Upper lobe of left lung (tissue), 6 donors: ENCODE measurements at regions not wholly inside any gene's neighbourhood (a gene's known extent, or its start where the extent isn't known, plus 50 kb on each side); places are given as distances from the start of the nearest gene placed in this dataset.

Source experiments
- ATAC-seq, 2 donors: fragments of 200-7000 bp; cut with Tn5 transposase; one replicate each; pipeline ENCODE4 v1.9.1; 2022; ENCODE audit warnings: mild to moderate bottlenecking in 2 of 2, moderate library complexity in 2 of 2; ENCODE audit not compliant: low FRiP score in 2 of 2
- DNase-seq, 2 donors: peaks; one replicate each; pipeline ENCODE4 v3.0.0-alpha.2; 2019 to 2020
- H3K27ac ChIP-seq, 4 donors: fragments of 200-600 bp; sonication (generic); one replicate each; pipeline ENCODE4 v1.5.1; 2016 to 2019
- H3K27me3 ChIP-seq, 4 donors: fragments of 200-600 bp; sonication (generic); one replicate each; pipeline ENCODE4 v1.5.1; 2017 to 2019
- H3K36me3 ChIP-seq, 4 donors: fragments of 200-600 bp; sonication (generic); one replicate each; pipeline ENCODE4 v1.5.1; 2016 to 2019
- H3K4me1 ChIP-seq, 4 donors: fragments of 200-600 bp; sonication (generic); one replicate each; pipeline ENCODE4 v1.5.1; 2018 to 2019
- H3K4me3 ChIP-seq, 4 donors: fragments of 200-600 bp; sonication (generic); one replicate each; pipeline ENCODE4 v1.5.1; 2017 to 2019; ENCODE audit warnings: mild to moderate bottlenecking in 2 of 4, moderate library complexity in 1 of 4
- H3K9me3 ChIP-seq, 4 donors: fragments of 200-600 bp; sonication (generic); one replicate each; pipeline ENCODE4 v1.5.1; 2018 to 2019
- EP300 ChIP-seq, 4 donors: sonication (generic); formaldehyde crosslinking; IDR thresholded peaks; one replicate each; pipeline ENCODE4 v1.5.1; 2017; ENCODE audit warnings: antibody characterized with exemption in 4 of 4, control low read depth in 2 of 4
- POLR2A ChIP-seq, 4 donors: fragments of 450-650 bp; IDR thresholded peaks; one replicate each; pipeline ENCODE4 v1.5.1; 2016 to 2017; ENCODE audit warnings: antibody characterized with exemption in 4 of 4, mild to moderate bottlenecking in 2 of 4
- POLR2AphosphoS5 ChIP-seq, 2 donors: sonication (generic); formaldehyde crosslinking; IDR thresholded peaks; one replicate each; pipeline ENCODE4 v1.5.1; 2017; ENCODE audit warnings: antibody characterized with exemption in 2 of 2
- WGBS, 2 donors: methylation state at CpG; one replicate each; pipeline ENCODE4 v1.1.5; 2017 to 2018; 5-methylcytosine and 5-hydroxymethylcytosine counted together
- TF ChIP-seq, protein P1 (sequence below), 6 experiments: fragments of 450-650 bp in 4 of 6; fragments of 200-600 bp in 2 of 6; sonication (generic) in 2 of 6; IDR thresholded peaks; one replicate each; pipeline ENCODE4 v1.5.1; 2016 to 2019; ENCODE audit warnings: antibody characterized with exemption in 6 of 6
- donor health status: DM: no; HTN: no; CAD: no; lungs with moderate emphysema.
- donor health status: DM: no; HTN: yes; CAD: no; lungs with severe emphysema.

DNA sequence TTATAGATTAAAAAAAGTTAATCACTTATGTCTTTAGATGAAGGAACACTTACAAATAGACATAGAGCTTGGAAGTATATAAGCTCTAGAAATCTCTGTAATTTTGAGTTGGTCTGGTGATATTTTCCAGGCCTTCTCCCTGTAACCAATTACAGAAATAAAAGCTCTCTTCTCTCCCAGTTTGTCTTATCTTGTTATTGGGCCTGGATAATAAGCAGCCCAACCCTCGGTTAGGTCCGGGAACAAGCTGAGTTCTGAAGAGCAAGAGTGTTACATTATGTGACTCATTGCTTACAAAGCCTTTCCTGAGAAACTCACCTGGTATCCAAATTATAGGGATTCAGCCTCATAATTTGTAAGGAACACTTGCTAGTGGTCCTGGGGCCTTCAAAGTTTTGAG is 1146.2 kb downstream of the CDH9 start:
- H3K9me3 ChIP-seq = peaks cover 0 to 8% (median 0%) of the 10 kb centered on the region in 4 donors
- no peaks in the 10 kb centered on the region for H3K27me3 ChIP-seq
- H3K36me3 ChIP-seq = no peaks in the 10 kb centered on the region
- H3K4me3 ChIP-seq = no peak overlapping the region
- no peak for TF ChIP-seq POLR2A (IDR thresholded peaks at IDR 0.05)
- DNase-seq (no peak), ATAC-seq (no peak)
- no peaks in the 10 kb centered on the region for H3K4me1 ChIP-seq
- H3K27ac ChIP-seq = no peak overlapping the region
- 56 to 79% methylated on average over 2 of the region's 2 CpGs for WGBS, 2 donors

DNA sequence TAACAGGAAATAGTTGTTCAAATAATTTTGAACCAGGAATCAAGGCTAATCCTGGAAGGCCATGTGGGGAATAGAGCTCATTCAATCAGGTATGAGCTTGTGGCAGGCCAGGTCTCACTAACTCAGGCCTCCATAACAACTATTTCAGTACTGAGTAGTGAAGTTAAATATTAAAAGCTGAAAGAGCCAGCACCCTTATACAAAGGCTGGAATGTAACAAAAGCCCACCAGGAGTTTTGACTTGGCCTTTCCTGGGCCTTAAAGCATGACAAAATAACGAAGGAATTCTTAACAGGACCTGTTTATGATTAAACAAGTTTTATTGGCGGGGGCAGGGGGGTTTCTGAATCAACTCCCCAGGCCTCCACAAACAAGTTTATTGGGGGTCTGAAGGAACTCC is 1146.7 kb downstream of the CDH9 start:
- Histone ChIP-seq H3K36me3 (no peaks in the 10 kb centered on the region), H3K27me3 (no peaks in the 10 kb centered on the region), H3K27ac (no peak overlapping the region), H3K4me3 (no peak overlapping the region), H3K9me3 (peaks cover 0 to 8% (median 0%) of the 10 kb centered on the region in 4 donors), H3K4me1 (no peaks in the 10 kb centered on the region)
- no peak for ATAC-seq
- no peak for DNase-seq
- 28 to 73% methylated on average over 2 of the region's 2 CpGs for WGBS, 2 donors
- TF ChIP-seq POLR2A (IDR thresholded peaks at IDR 0.05) (no peak), EP300 (IDR thresholded peaks at IDR 0.05) (no peak), POLR2AphosphoS5 (IDR thresholded peaks at IDR 0.05) (no peak)
- TF ChIP-seq, protein P1, sequence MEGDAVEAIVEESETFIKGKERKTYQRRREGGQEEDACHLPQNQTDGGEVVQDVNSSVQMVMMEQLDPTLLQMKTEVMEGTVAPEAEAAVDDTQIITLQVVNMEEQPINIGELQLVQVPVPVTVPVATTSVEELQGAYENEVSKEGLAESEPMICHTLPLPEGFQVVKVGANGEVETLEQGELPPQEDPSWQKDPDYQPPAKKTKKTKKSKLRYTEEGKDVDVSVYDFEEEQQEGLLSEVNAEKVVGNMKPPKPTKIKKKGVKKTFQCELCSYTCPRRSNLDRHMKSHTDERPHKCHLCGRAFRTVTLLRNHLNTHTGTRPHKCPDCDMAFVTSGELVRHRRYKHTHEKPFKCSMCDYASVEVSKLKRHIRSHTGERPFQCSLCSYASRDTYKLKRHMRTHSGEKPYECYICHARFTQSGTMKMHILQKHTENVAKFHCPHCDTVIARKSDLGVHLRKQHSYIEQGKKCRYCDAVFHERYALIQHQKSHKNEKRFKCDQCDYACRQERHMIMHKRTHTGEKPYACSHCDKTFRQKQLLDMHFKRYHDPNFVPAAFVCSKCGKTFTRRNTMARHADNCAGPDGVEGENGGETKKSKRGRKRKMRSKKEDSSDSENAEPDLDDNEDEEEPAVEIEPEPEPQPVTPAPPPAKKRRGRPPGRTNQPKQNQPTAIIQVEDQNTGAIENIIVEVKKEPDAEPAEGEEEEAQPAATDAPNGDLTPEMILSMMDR (IDR thresholded peaks at IDR 0.05) = no peak

GRCh38 chr5:25881318-25882036 is 1156.9 kb downstream of the CDH9 start:
- no peak overlapping the region for H3K27ac ChIP-seq
- TF ChIP-seq EP300 (IDR thresholded peaks at IDR 0.05) (no peak), POLR2AphosphoS5 (IDR thresholded peaks at IDR 0.05) (no peak), POLR2A (IDR thresholded peaks at IDR 0.05) (no peak)
- TF ChIP-seq, protein P1 (IDR thresholded peaks at IDR 0.05) = no peak
- ATAC-seq (no peak), DNase-seq (no peak)
- no peaks in the 10 kb centered on the region for H3K4me1 ChIP-seq
- H3K27me3 ChIP-seq = no peaks in the 10 kb centered on the region
- no peak overlapping the region for H3K4me3 ChIP-seq
- H3K9me3 ChIP-seq = no peaks in the 10 kb centered on the region
- WGBS, 2 donors = 80 to 81% methylated on average over 6 of the region's 6 CpGs
- no peaks in the 10 kb centered on the region for H3K36me3 ChIP-seq

- WGBS, 2 donors = 83 to 84% methylated on average over 3 of the region's 3 CpGs
- Histone ChIP-seq H3K36me3 (no peaks in the 10 kb centered on the region), H3K9me3 (no peaks in the 10 kb centered on the region), H3K27me3 (no peaks in the 10 kb centered on the region), H3K27ac (no peak overlapping the region), H3K4me1 (no peaks in the 10 kb centered on the region), H3K4me3 (no peak overlapping the region)
- DNase-seq (no peak), ATAC-seq (no peak)
- TF ChIP-seq POLR2AphosphoS5 (IDR thresholded peaks at IDR 0.05) (no peak), POLR2A (IDR thresholded peaks at IDR 0.05) (no peak), EP300 (IDR thresholded peaks at IDR 0.05) (no peak)
- TF ChIP-seq, protein P1 (IDR thresholded peaks at IDR 0.05) = no peak
These were observed 1174.6 kb downstream of the CDH9 start for GRCh38 chr5:25863811-25864210.

DNA sequence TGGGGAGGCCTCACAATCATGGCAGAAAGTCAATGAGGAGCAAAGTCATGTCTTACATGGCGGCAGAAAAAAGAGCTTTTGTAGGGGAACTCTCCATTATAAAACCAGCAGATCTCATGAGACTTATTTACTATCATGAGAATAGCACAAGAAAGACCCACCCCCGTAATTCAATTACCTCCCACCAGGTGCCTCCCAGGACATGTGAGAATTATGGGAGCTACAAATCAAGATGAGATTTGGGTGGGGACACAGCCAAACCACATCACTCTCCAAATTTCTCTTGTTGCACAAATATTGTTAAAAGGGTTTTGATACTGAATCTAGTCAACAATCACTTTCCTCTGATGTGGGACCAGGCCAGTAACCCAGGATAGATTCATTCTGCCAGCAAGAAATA is 1176.1 kb downstream of the CDH9 start:
- no peaks in the 10 kb centered on the region for H3K27me3 ChIP-seq
- no peaks in the 10 kb centered on the region for H3K9me3 ChIP-seq
- no peak for TF ChIP-seq POLR2A (IDR thresholded peaks at IDR 0.05)
- TF ChIP-seq EP300 (IDR thresholded peaks at IDR 0.05) = no peak
- TF ChIP-seq, protein P1 (IDR thresholded peaks at IDR 0.05) = no peak
- TF ChIP-seq POLR2AphosphoS5 (IDR thresholded peaks at IDR 0.05) = no peak
- H3K27ac ChIP-seq = no peak overlapping the region
- no peaks in the 10 kb centered on the region for H3K4me1 ChIP-seq
- no peak overlapping the region for H3K4me3 ChIP-seq
- ATAC-seq (no peak), DNase-seq (no peak)
- H3K36me3 ChIP-seq = no peaks in the 10 kb centered on the region
- 77 to 82% methylated on average over 2 of the region's 2 CpGs for WGBS, 2 donors
